NCI-H510A (cell line): ENCODE measurements at regions not wholly inside any gene's neighbourhood (a gene's known extent, or its start where the extent isn't known, plus 50 kb on each side); places are given as distances from the start of the nearest gene placed in this dataset.

Experiments used
- DNase-seq: peaks from one replicate; lab custom pipeline; 2025; lab: John Stamatoyannopoulos, UW

- DNase-seq: no peak
These were observed 138.9 kb upstream of the CDH19 start for GRCh38 chr18:66742832-66743231.

- DNase-seq: no peak
These were observed 132.0 kb upstream of the CDH19 start for GRCh38 chr18:66735933-66736332.

GRCh38 chr18:66734451-66734850 lies 130.6 kb upstream of the CDH19 start:
- no peak for DNase-seq

GRCh38 chr18:66731890-66732289 lies 128.0 kb upstream of the CDH19 start:
- no peak for DNase-seq

- DNase-seq: no peak
These were observed 125.8 kb upstream of the CDH19 start for GRCh38 chr18:66729442-66730239.

GRCh38 chr18:66728951-66729350 lies 125.1 kb upstream of the CDH19 start:
- no peak for DNase-seq

- no peak for DNase-seq
These were observed 124.1 kb upstream of the CDH19 start for GRCh38 chr18:66727991-66728390.

GRCh38 chr18:66724664-66725356 lies 120.9 kb upstream of the CDH19 start:
- DNase-seq: peak; percentile 21

GRCh38 chr18:66722671-66723070 lies 118.8 kb upstream of the CDH19 start:
- no peak for DNase-seq

- DNase-seq: no peak
These were observed 104.8 kb upstream of the CDH19 start for GRCh38 chr18:66708646-66709045.

GRCh38 chr18:66707473-66707872 lies 103.6 kb upstream of the CDH19 start:
- no peak for DNase-seq

GRCh38 chr18:66695281-66695680 lies 91.4 kb upstream of the CDH19 start:
- no peak for DNase-seq

- DNase-seq: no peak
These were observed 91.0 kb upstream of the CDH19 start for GRCh38 chr18:66694852-66695251.

GRCh38 chr18:66687635-66688034 lies 83.7 kb upstream of the CDH19 start:
- DNase-seq: no peak

GRCh38 chr18:66682855-66683322 lies 79.0 kb upstream of the CDH19 start:
- DNase-seq: no peak

- no peak for DNase-seq
These were observed 72.8 kb upstream of the CDH19 start for GRCh38 chr18:66676699-66677098.

GRCh38 chr18:66674286-66674685 lies 70.4 kb upstream of the CDH19 start:
- no peak for DNase-seq

GRCh38 chr18:66668706-66669105 lies 64.8 kb upstream of the CDH19 start:
- no peak for DNase-seq

- no peak for DNase-seq
These were observed 58.7 kb upstream of the CDH19 start for GRCh38 chr18:66662632-66663031.

- DNase-seq: peak; percentile 12
These were observed 51.5 kb upstream of the CDH19 start for GRCh38 chr18:66655407-66655806.
